Activated CD4-positive, CD25-positive, alpha-beta regulatory T cell treated with anti-CD3 and anti-CD28 coated beads, Interleukin-2, amount 50 U/mL, for 72 hours (primary cell): ENCODE measurements at regions not wholly inside any gene's neighbourhood (a gene's known extent, or its start where the extent isn't known, plus 50 kb on each side); places are given as distances from the start of the nearest gene placed in this dataset.

Experiments
- DNase-seq: peaks from one replicate; pipeline ENCODE4 v3.0.0; 2021

DNA sequence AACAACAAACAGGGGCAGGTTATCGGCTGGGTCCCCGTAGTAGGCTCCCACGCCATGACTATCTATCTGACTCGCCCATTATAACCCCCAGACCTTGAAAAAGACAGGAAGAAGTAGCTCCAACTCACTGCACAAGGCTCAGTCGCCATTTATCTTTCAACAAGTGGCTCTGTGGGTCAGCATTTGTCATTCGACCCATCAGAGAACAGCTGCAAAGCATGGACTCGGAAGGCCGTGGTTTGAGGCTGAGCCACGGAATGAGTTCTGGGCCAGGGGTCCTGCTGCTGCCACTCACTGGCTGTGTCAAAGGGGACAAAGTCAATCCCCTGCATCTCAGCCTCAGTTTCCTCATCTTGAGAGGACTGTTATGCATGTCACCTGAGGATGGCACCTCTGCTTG is 131.0 kb downstream of the DMRTA2 start:
- DNase-seq, result no peak

DNA sequence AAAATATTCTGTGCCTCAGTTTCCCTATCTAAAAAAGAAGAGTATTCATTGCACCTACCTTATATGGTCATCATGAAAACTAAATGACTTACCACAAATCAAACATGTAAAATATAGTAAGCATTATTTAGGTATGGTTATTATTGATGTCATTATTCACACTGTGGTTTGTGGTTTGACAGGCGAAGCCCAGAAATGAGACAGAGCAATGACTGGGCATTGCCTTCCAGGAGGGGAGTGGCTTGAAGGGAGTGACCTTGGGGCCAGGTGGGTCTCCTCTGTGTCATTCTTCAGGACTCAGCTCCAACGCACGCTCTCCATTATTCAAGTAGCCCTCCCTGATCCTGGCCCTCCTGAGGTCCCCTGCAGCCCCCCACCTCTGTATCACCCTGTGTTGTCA is 133.7 kb downstream of the DMRTA2 start:
- no peak for DNase-seq

DNA sequence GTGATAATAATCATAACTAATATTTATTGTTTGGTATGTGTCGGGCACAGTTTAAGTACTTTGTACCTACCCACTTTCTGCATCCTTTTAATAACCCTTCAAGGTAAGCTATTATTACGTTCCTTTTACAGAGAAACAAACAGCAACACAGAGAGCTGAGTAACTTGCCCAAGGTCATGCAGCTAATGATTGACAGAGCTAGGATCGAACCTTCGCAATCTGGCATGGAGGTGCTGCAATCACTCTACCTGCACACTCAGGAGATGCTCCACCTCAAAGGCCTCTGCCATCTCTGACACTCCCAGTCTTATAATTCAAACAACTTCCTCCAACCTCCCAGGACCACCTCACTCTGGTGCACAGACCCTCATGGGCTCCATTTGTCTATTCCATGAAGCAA is 137.2 kb downstream of the DMRTA2 start:
- no peak for DNase-seq

DNA sequence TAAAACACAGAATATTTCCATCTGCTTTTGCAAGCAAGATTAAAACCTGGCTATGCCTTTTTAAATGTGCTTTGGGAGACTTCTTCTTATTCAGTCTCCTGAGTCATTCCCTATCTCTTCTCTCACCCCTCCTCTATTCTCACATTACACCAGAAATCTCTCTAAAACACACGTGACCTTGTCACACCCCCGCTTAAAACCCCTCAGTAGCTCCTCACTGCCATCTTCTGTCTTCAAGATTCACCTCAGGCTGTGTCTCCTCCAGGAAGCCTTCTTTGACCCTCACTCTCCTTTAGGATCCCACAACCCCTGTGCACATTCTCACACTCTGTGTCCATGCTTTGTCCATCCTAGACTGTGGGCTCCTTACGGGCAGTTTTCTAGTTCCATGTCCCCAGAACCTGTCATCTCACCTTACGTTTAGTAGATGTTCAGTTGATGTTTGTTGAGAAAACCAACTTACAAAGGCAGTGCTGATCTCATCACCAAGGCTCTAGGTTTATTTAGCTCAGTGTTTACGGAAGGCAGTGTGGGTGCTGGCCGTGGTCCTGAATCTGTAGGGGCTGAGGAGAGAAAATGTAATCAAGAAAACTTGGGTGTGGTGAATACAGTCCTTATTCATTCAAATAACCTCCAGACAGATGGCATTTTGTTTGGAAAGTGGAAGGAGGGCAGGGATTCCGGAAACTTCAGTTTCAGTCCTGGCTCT is 143.5 kb downstream of the DMRTA2 start:
- no peak for DNase-seq

DNA sequence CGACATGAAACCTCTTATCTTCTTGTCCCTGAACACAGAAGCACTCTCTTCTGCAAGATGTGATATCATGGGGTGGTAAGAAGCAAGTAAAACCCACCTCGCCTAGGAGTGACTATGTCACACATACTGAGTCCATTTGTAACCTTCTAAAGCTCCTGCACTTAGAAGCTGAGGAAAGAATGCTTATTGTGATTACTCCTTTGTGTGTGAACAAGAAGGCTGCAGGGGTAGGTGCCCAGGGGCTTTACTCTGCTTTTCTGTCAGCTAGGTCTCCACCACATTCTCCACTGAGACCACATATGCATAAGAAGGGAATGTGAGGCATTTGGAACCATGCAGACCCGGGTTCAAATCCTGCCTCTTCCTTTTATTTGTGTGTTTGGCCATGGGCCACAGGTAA is 144.3 kb downstream of the DMRTA2 start:
- DNase-seq, result no peak

DNA sequence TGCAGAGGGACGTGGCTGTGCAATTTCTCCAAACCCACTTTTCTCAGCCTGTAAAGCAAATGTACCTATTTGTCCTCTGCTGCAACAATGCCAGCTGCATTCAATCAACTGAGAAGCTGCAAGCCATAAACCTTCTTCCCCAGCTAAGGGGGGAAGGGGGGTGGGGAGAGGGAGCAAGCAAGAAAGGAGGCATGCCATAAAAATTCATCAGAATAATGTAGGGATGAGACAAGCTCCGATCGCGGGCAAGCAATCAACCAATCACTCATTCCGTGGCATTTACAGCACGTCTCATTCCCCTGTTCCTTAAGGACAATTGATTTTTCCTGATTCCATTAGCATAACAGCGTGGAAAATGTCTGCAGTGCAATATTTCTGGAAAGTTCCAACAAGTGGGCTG is 144.8 kb downstream of the DMRTA2 start:
- no peak for DNase-seq

DNA sequence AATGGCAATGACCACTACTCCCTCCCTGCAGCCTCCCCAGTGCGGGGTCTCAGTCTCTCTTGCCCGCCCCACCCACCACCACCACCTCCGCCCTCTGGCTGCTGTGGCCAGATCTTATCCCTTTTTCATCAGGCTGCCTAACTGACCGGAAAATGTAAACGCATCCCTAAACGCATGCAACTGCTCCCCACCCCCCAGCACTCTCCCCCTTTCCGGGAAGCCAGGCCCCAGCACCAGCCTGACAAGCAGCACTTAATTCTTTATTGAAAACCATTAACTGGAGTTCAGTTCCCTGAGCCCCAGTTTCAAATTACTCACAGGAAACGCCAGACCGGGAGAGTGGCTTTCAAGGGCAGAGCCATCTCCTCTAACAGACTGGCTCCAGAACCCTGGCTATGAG is 147.7 kb downstream of the DMRTA2 start:
- no peak for DNase-seq

DNA sequence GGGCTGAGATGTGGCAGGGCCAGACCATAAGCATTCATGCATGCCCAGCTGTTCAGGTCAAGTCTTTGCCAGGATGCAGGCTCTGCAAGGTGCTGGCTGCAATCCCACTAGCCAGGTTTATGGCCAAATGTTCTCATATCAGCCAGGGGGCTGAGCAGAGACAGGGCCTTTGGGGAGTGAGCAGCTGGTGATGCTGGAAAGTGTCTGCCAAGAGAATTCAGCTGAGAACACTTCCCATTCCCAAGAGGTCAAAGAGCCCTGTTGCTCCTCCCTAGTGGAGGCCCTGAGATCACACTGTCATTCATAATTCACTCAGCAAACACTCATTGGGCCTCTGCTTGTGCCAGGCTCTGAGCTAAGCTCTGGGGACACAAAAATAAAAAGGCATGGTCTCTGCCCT is 150.3 kb downstream of the DMRTA2 start:
- DNase-seq, result no peak

DNA sequence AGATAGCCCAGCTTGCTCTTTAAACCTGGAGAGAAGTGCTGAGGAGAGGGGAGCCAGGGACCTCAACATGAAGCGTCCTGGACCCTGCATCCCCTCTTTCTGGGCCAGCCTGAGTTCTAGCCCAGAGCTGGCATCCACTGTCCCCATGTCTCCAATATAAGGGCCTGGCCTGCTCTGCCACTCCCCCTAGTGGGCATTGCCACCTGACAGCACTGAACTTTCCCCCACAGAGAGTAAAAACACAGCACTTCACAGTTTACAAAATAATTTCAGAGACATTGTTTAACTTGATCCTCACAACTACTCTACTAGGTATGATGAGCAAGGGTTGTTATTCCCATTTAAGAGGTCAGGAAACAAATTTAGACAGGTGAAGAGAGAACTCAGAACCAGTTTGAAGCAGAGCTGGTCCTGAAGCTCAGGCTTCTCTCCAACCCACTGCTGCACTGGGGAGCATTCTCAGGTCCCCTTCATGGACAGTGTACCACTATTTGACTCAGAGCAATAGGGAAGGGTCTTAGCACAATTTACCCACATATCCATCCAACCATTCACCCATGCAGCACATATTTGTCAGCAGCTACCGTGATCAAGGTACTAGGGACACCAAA is 151.2 kb downstream of the DMRTA2 start:
- DNase-seq, result no peak

DNA sequence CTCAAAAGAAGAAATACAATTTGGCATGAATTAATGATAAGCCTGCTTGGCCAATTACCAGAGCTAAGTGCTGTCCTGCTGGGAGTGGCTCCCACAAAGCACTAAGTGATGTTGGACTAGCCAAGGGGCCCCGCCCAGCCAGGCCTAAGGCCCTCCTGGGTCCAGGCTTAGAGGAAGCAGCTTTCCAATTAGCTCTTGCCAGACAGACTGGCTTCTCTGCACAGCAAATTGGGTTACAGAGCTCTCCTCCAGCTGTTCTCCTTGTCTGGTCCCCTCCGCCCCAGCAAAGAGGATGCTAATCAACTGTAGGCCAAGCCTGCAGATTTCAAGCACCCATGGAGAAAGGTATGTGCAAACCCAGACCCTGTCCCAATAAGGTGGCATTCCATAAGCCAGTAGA is 151.9 kb downstream of the DMRTA2 start:
- DNase-seq, result no peak

DNA sequence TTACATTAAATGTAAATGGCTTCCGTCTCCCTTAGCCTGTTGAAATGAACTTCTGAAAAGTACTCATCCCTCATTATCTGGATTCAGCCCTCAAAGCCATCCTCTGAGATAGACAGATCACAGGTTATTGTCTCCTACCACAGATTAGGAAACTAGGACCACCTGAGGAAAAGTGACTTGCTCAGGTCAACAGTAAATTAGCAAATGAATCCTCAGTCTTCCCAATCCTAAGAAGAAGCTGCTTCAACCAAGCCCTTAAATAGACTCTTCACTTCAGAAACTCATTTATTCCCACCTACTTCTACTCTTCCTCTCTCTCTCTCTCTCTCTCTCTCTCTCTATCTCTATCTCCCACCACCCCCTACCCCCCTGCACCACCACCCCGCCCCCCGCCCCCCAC is 152.3 kb downstream of the DMRTA2 start:
- DNase-seq, result no peak

DNA sequence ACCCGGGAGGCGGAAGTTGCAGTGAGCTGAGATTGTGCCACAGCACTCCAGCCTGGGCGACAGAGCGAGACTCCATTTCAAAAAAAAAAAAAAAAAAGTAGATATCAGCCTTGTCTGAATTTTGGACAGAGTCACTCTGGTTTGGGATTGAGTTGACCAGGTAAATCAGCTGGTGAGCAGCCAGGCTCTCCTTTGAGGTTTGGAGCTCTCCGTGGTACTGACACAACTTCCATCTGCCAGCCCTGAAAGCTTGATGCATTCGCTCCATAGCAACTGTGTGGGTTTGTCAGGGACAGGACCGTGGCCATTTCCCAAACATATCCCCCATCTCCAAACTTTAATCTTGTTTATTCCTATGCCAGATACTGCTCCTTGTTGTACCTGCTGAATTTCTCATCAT is 155.2 kb downstream of the DMRTA2 start:
- no peak for DNase-seq

DNA sequence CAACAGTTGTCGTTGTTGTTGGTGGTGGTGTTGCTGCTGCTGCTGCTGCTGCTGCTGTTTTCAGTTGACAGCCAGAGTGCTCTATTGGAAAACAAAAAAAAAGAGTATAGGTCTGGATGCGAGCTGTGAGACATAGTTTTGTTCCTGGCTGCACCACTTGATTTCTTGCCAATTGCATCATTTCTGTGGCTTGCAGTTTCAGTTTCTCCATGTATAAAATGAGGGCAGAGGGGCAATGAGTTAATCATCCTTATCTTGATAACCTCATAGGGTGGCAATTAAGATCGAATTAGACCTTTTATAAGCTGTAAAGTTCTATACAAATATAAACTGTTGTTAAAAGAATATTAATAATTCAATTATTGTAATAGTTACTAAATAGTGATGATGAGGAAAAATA is 156.7 kb downstream of the DMRTA2 start:
- no peak for DNase-seq

DNA sequence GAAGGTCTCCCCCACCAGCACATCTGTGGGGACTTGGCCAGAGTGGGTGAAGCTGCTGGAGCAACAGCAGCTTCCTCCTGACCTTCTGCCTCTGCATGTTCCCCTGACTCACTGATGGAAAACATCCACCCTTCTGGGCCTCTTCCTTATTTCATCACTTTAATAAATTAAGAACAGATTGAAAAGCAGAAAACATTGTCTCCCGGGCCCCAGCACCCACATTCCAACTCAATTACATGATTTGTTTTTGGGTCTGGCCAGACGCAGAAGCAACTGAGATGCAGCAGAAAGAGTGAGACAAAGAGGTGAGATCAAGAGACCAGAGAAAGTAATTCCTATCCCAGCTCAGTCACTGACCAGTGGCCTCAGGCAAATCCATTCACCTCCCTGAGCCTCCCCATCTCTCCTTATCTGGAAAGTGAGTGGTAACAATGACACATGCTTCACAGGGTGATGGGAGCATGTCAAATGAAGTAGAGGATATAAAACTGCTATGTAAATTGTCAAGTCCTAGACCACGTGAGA is 157.1 kb downstream of the ELAVL4 start:
- DNase-seq, result no peak

DNA sequence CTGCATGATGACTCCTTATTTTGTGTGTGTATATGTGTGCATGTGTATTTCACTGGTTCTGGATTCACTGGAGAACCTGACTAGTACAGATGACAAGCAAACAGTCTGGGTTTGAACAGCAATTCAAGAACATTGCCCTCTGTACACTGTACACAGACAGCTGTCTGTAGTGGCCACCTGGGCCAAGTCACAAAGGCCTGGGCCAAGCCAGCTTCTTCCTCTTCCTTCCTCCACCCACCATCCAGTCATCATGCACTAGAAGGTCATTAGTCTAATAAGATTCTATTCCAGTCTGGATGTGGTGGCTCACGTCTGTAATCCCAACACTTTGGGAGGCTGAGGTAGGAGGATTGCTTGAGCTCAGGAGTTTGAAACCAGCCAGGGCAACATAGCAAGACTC is 155.9 kb downstream of the ELAVL4 start:
- no peak for DNase-seq

DNA sequence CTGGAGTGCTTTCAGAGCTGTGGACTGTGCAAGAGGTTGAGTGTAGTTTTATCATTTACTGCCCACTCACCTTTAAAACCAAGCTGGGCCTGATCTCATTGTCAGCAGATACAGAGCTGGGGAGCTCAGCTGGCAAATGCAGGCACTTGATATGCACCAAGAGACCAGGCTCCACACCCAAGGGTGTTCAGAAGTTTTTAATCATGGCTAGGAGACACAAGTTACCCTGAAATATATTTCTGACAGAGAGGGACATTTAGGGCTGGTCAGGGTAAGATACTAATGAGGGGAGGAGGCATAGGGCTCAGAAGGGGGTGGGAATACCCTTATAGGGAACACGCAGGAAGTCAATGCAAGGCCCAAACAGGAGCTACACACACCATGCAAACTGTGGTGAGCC is 153.7 kb downstream of the ELAVL4 start:
- DNase-seq, result no peak

DNA sequence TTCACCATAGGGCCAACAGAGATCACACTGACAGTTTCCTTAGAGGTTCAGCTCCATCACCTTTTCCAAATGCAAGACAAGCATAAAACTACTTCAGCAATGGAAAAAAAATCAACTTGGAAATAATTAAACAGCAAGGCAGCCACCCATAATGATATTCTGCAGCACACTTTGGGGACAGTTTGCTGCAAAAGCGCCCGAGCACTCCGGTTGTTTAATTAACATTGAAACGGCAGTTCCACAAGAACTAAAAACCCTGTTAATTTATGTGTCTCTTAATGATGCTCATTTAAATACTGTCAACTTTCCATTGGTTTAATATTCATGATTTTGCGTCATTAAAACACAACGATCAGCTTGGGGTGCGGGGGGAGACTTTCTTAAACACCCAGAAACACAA is 153.2 kb downstream of the ELAVL4 start:
- DNase-seq, result no peak

DNA sequence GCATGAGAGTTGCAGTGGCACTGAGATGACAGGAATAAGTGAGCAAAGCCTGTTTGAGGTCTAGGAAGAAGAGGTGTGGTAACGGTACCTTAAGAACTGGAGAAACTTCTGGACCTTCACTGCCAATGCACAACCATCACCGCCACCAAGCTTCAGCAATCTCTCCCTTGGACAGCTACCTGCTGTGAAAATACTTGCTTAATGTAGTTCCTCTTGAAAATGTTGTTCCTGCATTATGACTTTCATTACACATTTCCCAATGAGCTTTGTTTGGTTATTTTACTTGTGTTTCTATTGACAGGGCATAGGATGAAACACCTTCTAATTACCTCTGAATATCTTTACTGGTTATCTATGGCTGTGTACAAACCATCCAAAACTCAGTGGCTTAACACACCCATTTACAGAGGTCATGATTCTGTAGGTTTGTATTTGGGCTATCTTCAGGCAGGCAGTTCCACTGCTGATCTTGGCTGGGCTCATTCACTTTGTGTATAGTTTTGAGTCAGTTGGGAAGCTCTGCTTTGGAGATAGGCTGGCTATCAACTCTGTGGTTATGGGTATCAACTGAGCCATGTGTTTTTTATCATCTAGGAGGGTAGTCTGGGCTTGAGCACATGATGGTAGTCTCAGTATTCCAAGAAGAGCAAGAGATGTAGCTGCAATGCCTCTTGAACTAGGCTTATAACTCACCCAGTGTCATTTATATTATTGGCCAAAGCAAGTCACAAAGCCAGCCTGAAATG is 149.4 kb downstream of the ELAVL4 start:
- no peak for DNase-seq

DNA sequence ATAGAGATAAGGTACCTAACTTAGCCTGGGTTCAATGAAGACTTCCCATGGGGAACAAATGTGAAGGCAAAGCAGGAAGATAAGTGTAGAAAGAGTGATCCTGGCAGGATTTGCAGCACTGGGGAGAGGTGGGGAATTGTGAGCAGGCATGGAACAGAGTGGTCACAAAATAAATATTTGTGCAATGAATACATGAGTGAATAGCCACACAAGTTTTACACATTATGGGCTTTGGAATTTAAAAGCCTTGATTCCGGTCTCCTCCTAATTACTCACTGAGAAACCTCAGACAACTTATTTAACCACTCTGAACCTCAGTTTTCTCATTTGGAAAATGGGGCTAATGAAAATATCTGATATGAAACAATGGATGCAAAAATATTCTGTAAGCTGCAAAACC is 148.3 kb downstream of the ELAVL4 start:
- no peak for DNase-seq
